GM21367 (cell line): ENCODE measurements at regions not wholly inside any gene's neighbourhood (a gene's known extent, or its start where the extent isn't known, plus 50 kb on each side); places are given as distances from the start of the nearest gene placed in this dataset.
"Not testable (repeated sequence)": the region's sequence is repeated elsewhere in the genome, so short reads cannot be mapped to it uniquely, and the experiment has no call there.

Experiments
- ATAC-seq: cut with Tn5 transposase; IDR thresholded peaks from one replicate; pipeline ENCODE4 v1.9.1; 2021; ENCODE audit not compliant: unreplicated experiment

DNA sequence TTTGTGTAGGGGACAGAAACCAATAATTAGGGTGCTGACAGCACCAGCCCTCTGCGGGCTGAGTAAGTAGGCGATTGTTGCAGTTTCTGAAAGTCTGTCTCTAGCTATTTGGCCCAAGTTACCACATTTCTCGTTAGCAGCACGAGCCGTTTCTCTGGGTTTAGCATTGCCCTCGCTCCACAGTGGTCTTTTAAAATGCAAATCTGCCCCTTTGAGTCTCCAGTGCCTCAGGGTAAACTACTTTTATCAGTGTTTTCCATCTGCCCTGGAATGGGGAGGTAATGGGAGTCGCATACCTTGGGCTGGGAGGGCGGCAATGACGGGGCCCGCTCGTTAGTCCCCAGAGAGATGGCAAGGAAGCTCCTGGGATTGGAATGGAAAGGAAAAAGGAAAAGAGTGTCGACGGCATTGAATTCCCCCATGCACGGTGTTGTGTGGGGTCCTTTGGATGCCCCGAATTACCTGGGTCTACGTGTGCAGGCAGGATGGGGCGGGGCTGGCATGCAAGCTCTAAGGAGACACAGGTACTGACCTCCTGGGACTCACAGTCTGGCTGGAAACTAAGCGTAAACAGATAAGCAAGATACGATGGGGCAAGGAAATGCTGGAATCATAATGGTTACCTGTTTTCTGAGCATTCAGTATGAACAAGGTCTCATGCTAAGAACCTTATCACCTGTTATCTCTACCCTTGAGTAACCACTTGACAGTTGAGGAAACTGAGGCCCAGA, 131.8 kb upstream of the MAP1LC3B2 start:
- no peak for ATAC-seq

DNA sequence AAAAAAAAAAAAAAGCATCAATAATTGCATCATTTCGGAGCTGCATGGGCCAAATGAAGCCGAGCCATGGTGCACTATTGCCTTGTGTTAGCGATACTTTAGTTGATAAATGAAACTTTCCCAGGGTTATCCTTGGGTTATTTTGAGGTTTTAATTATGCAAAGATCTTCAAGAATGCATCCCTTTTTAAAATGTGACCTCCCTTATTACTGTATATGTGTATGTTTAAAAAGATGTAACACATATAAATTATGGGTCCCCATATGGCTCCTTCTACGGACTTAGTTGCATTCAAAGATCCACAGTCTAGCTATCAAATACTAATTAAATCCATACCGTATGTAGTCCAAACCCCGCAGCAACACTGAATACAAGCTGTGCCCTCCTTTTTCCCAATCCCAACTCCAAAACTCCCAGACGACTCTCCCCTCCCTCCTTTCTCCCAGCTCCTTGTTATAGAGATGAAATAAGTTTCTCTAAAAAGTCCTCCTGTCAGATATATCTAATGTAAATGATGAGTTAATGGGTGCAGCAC, 129.3 kb upstream of the MAP1LC3B2 start:
- no peak for ATAC-seq

DNA sequence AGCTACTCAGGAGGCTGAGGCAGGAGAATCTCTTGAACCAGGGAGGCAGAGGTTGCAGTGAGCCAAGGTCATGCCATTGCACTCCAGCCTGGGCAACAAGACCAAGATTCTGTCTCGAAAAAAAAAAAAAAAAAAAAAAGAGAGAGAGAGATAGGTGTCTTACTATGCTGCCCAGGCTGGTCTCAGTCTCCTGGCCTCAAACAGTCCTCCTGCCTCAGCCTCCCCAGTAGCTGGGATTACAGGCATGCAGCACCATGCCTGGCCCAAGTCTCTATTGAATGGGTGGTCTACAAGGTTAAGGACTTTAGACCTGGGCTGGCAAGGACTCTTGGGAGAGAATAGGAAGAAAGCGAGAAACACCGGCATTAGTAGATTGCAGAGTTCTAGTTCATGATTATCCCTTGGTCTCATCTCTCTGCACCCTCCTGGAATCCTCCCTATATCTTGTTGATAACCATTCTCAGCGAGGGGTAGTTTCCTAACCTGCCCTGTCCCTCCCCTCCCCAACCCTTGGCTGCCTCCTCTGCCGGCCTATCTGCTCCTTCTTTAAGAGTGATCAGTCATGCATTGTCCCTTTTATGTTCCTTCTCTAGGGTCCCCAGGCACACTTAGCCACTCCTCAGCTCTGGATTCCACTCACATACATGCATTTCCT, 128.1 kb upstream of the MAP1LC3B2 start:
- ATAC-seq: no peak

DNA sequence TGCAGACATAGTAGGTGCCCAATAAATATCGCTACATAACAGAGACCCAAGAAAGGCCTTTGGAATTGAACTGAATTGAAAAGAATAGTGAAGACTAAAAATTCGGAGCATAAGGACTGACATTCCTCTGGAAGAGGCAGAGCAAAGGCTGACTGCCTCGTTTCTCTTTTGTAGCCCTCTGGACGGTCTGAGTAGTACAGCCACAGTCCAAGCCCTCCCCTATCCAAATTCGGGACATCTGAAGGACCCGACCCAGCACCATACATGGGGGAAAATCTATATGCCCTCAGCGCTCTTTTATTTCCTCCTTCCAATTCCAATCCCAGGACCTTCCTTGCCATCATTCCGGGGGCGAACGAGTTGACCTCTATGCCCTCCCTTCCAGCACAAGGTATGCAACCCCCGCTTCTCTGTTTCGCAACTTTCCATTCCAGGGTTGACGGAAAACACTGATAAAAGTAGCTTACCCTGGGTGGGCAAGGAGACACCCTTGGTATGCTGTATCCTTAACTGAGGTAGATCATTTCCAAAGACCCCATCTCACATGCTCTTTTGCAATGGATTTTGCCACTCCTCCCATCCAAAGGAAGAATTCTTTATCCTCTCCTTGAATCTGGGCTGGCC, 127.4 kb upstream of the MAP1LC3B2 start:
- ATAC-seq: no peak

DNA sequence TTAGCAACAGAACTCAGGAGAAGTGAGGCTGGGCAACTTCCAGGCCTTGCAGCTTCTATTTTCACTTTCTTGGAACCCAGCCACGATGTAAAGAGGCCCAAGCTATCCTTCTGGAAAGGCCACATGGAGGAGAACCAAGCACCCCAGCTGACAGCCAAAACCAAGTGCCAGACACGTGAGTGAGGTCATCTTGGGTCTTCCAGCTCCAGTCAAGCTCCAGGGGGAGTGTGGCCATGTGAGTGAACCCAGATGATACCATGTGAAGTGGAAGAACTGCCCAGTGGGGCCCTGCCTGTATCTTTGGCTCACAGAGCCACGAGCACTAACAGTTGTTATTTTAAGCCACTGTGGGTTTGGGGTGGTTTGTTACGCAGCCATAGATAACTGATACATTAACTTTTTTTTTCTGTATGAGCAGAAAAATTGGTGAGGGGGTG, 126.8 kb upstream of the MAP1LC3B2 start:
- ATAC-seq: no peak

DNA sequence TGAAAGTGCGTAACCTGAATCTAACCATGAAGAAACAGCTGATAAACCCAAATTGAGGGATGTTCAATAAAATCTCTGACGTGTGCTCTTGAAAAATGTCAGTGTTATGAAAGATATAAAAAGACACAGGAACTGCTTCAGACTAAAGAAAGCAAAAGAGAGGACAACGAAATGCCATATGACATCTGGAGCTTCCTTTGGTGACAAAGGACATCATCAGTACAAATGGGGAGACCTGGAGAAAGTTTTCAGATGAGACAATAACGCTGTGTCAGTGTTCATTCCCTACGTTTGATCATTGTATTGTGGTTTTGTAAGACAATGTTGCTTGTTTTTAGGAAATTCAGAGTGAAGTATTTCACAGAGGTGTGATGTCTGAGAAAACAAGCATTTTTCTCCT, 125.9 kb upstream of the MAP1LC3B2 start:
- no peak for ATAC-seq

DNA sequence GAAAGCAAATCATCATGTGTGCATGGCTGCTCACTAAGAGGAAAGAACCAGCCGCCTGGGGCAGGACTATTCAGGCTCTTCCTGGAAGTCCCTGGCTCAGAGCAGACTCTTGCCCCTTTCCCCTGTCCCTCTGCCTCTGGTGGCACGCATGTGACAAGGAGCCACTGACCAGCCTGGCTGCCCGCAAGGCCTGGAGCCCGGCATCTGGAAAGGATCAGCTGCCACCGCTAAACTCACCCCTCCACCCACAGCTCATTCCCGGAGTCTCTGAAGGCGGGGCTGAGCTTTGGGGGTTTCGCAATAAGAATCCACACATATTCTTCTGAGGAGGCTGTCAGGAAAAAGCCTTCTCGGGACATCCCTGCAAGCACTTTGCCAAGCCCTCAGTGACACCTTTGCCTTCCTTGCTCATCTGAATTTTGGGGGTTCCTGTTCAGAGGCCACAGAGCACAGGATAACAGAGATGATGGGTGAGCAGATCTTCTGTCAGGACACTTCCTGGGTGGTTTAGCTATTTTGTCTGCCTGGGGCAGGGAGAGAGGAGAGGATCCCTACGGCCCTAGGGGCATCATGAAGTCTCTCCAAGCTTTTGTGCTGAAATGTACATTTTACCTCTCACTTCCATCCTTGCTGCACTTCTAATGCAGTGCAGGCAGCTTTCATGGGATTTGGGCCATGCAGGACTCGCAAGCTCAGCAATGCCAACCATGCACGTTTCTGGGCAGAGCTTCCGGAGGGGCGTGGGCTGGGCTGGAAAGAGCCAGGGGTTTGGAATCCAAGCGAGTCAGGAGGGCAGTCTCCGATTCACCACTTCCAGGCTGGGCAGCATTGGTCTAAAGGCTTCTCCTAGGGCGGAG, 124.8 kb upstream of the MAP1LC3B2 start:
- no peak for ATAC-seq

DNA sequence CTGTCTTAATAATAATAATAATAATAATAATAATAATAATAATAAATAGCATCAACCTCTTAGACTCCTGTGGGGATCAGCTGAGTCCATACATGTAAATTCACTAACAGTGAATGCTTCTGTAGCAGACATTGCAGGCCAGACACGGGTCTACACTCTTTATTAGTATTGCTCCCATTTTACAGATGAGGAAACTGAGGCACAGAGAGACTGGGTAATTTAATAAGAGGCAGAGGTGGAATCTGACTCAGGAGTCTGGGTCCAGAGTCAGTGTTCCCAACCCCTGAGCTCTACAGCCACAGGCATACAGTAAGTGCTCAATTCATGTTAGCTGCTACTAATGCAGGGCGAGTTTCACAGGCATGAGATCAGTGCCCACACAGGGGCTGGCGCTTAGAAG, 123.2 kb upstream of the MAP1LC3B2 start:
- no peak for ATAC-seq

DNA sequence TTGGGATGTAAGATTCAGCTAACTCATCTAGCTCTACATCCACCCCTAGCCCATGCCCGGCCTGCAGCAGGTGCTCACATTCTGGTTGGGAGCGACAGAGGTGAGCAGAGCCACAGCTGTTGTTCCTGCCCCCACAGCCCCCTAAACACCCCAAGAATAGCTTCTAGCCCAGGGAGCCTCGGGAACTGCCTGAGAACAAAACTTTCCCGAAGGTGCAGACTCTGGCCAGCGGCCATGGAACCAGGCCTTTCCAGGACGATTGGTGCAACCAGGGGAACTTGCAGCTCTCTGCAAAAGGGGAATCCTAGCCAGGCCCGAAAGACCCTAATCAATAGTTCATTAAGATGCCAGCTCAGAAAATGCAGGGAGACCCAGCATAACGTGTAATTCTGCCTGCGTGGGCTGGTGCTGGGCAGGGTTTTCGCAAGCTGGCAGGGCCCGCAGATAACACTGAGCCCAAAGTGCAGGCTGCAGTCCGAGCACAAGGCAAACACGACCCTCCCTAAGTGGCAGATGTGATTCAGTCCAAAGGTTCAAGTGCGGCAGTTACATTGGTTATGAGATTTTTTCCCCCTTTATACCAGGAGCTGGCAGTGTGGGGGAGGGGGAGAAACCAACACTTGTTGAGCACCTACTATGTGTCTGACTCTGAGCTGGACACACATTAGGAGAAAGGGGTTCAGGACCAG, 122.5 kb upstream of the MAP1LC3B2 start:
- no peak for ATAC-seq

DNA sequence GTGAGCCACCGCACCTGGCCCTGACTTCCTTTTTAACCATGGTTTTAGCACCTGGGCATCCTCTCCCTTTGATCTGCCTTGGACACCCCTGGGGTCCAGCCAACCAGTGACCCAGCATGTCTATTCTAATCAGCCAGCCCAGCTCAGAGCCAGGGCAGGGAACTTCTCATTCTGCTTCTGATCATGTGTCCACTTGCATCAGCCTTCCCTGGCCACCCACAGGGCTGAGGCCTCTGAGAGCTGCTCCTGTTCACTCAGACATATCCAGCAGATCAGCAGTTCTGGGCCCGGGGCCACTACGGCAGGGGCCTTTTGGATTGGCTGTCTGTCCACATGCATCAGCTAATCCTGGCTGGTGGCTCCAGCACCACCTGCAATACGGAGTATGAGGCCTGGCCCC, 117.9 kb upstream of the MAP1LC3B2 start:
- ATAC-seq: no peak

DNA sequence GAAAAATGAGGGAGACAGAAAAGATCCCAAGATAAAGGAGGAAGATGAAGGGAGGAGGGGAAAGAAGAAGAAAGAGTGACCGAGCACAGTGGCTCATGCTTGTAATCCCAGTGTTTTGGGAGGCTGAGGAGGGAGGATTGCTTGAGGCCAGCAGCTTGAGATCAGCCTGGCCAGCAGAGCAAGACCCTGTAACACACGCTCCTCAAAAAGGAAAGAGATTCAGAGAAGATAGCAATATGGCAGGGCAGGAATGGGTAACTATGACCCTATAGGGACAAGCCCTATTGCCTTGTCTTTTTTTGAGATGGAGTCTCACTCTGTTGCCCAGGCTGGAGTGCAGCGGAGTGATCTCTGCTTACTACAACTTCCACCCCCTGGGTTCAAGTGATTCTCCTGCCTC, 116.9 kb upstream of the MAP1LC3B2 start:
- no peak for ATAC-seq

DNA sequence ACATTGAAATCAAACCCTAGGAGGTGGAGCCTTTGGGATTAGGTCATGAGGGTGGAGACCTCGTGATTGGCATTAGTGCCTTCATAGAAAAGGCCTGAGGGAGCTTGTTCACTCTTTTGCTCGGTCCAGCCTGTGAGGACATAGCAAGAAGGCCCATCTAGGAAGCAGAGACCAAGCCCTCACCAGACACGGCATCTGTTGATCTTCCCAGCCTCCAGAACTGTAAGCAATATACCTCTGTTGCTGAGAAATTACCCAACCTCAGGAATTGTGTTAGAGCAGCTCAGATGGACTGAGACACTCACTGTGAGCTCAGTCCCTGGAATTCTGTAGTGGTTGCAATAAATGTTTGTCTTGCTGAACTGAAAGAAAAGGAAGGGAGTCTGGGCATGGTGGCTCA, 116.2 kb upstream of the MAP1LC3B2 start:
- no peak for ATAC-seq

DNA sequence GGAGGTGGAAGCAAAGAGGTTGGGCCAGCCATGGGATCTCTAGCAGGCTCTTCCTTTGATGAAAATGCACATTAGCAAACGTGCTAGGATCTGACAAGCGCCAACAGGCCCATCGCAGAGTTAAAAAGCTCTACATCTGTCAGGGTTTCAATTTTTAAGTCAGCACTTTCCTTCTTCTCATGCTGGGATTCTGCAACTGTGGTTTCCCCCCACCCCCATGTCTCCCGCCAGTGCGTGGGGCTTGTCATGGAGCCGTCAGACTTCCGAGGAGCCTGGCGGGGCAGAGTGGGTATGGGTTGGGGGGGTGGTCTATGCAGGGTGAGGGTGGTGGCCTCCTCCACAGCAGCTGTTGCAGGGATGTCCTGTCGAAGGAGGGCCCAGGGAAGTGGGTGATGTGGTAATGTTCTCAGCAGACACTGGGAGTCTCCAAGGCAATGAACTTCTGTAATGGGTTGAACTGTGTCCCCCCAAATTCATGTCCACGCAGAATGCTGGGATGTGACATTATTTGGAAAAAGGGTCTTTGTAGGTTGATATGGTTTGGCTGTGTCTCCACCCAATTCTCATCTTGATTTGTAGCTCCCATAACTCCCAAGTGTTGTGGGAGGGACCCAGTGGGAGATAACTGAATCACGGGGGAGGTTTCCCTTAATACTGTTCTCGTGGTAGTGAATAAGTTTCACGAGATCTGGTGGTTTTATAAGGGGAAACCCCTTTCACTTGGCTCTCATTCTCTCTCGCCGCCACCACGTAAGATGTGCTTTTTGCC, 115.2 kb upstream of the MAP1LC3B2 start:
- no peak for ATAC-seq

DNA sequence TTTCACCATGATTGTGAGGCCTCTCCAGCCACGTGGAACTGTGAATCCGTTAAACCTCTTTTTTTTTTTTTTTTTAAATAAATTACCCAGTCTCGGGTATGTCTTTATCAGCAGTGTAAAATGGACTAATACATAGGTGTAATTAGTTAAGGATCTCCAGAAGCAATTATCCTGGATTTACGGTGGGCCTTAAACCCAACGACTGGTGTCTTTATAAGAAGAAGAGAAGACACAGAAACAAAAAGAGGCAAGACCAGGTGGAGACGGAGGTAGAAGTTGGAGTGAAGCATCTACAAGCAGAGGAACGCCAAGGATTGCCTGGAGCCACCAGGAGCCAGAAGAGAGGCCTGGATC, 114.6 kb upstream of the MAP1LC3B2 start:
- ATAC-seq: no peak

DNA sequence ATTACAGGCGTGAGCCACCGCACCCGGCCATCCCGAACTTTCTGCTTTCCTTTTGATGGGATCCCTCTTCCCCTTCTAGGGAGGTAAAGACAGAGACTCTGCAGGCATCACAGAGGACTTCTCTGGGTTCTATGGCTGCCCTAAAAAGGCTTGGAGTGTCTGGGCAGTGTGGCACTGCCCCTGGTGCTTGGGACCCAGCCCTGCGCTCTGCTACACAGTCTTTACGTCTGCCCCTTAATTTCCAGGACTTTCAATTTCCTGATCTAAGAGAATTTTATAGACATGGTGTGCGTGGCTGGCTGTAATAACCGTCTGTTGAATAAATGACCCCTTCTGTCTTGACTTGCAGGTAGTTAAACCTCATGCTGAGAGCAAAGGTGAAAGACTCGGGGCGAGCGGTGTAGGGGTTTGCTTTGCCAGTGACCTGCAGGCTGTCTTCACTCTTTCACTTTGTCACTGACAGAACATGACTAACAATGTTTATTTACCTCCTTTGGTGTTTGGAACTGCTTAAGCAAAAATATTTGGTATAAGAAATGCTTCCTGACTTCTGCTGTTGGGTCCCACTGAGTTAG, 110.9 kb upstream of the MAP1LC3B2 start:
- ATAC-seq: no peak

DNA sequence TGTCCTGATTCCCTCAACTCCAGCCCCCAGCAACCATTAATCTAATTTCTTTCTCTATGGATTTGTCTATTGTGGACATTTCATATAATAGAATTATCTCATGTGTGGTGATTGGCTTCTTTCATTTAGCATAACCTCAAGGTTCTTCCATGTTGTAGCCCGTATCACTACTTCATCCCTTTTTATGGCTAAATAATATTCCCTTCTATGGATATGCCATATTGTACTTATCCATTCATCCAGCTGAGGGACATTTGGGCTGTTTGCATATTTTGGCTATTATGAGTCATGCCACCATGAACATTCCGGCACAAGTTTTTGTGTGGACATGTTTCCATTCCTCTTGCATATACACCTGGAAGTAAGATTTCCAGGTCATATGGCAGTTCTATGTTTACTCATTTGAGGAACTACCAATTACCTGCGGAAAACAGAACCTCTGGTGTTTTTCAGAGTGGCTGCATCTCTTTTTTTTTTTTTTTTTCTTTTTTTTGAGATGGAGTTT, 108.7 kb upstream of the MAP1LC3B2 start:
- no peak for ATAC-seq

DNA sequence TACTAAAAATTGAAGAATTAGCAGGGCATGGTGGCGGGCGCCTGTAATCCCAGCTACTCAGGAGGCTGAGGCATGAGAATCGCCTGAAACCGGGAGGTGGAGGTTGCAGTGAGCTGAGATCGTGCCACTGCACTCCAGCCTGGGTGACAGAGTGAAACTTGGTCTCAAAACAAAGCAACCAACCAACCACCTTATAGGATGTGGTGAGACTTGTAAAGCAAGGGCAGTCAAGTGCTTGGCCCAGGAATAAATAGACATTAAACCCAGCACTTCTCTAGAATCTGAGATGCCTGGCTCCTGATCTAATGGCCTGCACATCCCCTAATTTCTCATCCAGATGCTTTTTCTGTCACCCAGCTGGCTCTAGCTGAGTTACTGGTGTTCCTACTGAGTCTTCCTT, 106.2 kb upstream of the MAP1LC3B2 start:
- not testable (repeated sequence) for ATAC-seq

DNA sequence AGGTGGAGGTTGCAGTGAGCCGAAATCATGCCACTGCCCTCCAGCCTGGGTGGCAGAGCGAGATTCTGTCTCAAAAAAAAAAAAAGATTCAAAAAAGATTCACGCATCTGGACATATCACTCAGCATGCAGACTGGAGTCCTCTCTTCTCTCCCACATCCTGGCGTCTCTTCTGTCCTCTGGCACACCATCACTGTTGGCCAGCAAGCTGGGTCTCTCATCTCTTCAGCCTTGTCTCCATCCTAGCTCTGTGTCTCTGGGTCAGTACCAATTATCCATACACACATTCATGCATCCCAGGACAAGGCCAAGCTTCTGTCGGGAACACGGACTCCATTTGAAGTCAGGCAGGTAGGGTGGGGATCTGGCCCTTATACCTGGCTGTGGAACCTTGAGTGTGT, 105.5 kb upstream of the MAP1LC3B2 start:
- no peak for ATAC-seq

DNA sequence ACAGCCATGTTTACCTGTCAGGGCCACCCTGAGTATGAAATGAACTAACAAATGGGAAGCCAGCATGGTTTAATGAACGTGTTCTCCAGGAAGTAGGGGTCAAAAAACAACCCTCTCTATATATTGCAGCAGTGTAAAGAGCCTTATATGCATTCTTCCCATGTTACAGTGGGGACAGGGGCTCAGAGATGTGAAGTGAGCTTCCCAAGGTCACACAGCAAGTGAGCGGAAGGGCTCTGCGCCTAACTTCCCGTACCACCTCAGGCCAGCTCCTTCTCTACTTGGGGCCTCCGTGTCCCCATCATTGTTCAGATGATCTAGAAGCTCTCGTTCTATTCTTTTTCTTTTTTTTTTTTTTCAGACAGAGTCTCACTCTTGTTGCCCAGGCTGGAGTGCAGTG, 105.1 kb upstream of the MAP1LC3B2 start:
- ATAC-seq: no peak
